NB4 (cell line): ENCODE measurements at regions not wholly inside any gene's neighbourhood (a gene's known extent, or its start where the extent isn't known, plus 50 kb on each side); places are given as distances from the start of the nearest gene placed in this dataset.

Source experiments
- MYC ChIP-seq: IDR thresholded peaks from 2 replicates; pipeline ENCODE4 v1.6.1; 2011; ENCODE audit warnings: low read depth, low read length
- POLR2A ChIP-seq: IDR thresholded peaks from 2 replicates; pipeline ENCODE4 v1.6.1; 2011; ENCODE audit warnings: mild to moderate bottlenecking; ENCODE audit not compliant: insufficient read length; ENCODE audit errors: extremely low read depth
- TF ChIP-seq, protein P1 (sequence below): IDR thresholded peaks from one replicate; pipeline ENCODE4 v1.5.1; 2012; ENCODE audit warnings: low read depth, low read length
- TF ChIP-seq, protein P2 (sequence below): IDR thresholded peaks from 2 replicates; pipeline ENCODE4 v1.6.1; 2011; ENCODE audit warnings: low read depth, low read length

DNA sequence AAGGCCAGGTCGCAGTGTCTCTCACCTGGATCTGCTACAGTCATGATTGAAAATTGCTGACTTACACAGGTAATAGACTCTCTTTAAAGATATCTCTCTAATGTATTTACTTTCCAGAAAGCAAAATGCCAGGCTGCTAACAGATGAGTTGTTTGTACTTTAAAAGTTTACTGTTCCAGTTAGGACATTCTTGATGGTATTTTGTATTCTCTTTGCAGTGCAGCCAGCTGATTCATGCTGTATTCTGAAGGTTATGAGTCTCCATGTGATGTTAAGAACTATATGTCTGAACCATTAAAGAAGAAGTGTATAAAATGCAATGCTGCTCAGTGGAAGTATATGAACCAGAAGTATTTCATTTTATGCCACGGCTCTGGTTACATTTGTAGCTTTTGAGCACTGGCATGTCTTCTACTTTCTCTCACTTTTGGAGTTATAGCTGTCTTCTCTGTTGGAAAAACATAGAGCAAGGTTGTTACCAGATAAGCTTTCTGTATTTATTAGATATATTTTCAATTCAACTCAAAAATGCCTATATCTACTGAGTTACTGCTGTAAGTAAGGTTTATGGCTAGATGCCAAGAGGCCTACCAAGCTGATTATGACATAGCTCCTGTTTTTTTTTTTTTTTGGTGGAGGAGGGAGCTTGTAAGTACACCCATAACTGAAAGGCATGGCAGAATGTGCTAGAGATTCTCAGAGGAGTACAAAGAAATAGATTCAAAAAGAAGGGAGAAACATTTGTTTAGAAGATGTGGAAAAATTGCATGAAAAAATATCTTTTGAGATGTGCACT is 130.5 kb upstream of the MAN1A1 start:
- TF ChIP-seq, protein P1, sequence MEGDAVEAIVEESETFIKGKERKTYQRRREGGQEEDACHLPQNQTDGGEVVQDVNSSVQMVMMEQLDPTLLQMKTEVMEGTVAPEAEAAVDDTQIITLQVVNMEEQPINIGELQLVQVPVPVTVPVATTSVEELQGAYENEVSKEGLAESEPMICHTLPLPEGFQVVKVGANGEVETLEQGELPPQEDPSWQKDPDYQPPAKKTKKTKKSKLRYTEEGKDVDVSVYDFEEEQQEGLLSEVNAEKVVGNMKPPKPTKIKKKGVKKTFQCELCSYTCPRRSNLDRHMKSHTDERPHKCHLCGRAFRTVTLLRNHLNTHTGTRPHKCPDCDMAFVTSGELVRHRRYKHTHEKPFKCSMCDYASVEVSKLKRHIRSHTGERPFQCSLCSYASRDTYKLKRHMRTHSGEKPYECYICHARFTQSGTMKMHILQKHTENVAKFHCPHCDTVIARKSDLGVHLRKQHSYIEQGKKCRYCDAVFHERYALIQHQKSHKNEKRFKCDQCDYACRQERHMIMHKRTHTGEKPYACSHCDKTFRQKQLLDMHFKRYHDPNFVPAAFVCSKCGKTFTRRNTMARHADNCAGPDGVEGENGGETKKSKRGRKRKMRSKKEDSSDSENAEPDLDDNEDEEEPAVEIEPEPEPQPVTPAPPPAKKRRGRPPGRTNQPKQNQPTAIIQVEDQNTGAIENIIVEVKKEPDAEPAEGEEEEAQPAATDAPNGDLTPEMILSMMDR = no peak
- TF ChIP-seq, protein P2, sequence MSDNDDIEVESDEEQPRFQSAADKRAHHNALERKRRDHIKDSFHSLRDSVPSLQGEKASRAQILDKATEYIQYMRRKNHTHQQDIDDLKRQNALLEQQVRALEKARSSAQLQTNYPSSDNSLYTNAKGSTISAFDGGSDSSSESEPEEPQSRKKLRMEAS = no peak
- TF ChIP-seq POLR2A (no peak), MYC (no peak)
